GM12878 (cell line): ENCODE measurements at regions not wholly inside any gene's neighbourhood (a gene's known extent, or its start where the extent isn't known, plus 50 kb on each side); places are given as distances from the start of the nearest gene placed in this dataset.
"Not testable (repeated sequence)": the region's sequence is repeated elsewhere in the genome, so short reads cannot be mapped to it uniquely, and the experiment has no call there.

Experiments used
- BHLHE40 ChIP-seq, 2 experiments: fragments of 450-650 bp in 1 of 2; IDR thresholded peaks; 2 replicates each; pipeline ENCODE4 v1.6.1; 2011 to 2017; ENCODE audit warnings: low read depth in 2 of 2, borderline replicate concordance in 1 of 2, improper control_type of control experiment in 1 of 2, low read length in 1 of 2, mild to moderate bottlenecking in 1 of 2
- EZH2 ChIP-seq: IDR thresholded peaks from 2 replicates; pipeline ENCODE4 v1.6.1; 2012; ENCODE audit warnings: low read depth, mild to moderate bottlenecking, control low read depth, inconsistent platforms, low read length, borderline replicate concordance; ENCODE audit not compliant: control insufficient read depth
- JUND ChIP-seq: IDR thresholded peaks from 2 replicates; pipeline ENCODE4 v1.6.1; 2012; ENCODE audit warnings: low read depth, mild to moderate bottlenecking, low read length, improper control_type of control experiment, moderate library complexity
- MAX ChIP-seq: IDR thresholded peaks from 2 replicates; pipeline ENCODE4 v1.6.1; 2012; ENCODE audit warnings: low read depth, low read length, improper control_type of control experiment
- POLR2AphosphoS5 ChIP-seq: IDR thresholded peaks from 2 replicates; pipeline ENCODE4 v1.6.1; 2011; ENCODE audit warnings: mild to moderate bottlenecking, low read length, inconsistent platforms
- SMARCA5 ChIP-seq: fragments of 450-650 bp; IDR thresholded peaks from 2 replicates; pipeline ENCODE4 v1.6.1; 2017; ENCODE audit warnings: mild to moderate bottlenecking
- SP1 ChIP-seq: IDR thresholded peaks from one replicate; pipeline ENCODE4 v1.6.1; 2011; ENCODE audit warnings: low read depth, low read length
- TF ChIP-seq, protein P1 (sequence below): IDR thresholded peaks from 2 replicates; pipeline ENCODE4 v1.6.1; 2011; ENCODE audit warnings: borderline replicate concordance, low read depth, mild to moderate bottlenecking, moderate library complexity, low read length; ENCODE audit not compliant: insufficient read depth, poor library complexity, severe bottlenecking
- TF ChIP-seq, protein P2 (sequence below), 3 experiments: IDR thresholded peaks in 2 of 3; conservative IDR thresholded peaks in 1 of 3; 2 replicates each; pipeline ENCODE4 v1.5.1; 2011; ENCODE audit warnings: low read depth in 3 of 3, low read length in 3 of 3, mild to moderate bottlenecking in 3 of 3, control low read depth in 2 of 3, moderate library complexity in 2 of 3, inconsistent platforms in 1 of 3, mixed read lengths in 1 of 3; ENCODE audit not compliant: control insufficient read depth in 2 of 3, insufficient read depth in 1 of 3; ENCODE audit errors: extremely low read depth in 1 of 3
- TF ChIP-seq, protein P3 (sequence below): IDR thresholded peaks from 2 replicates; pipeline ENCODE4 v1.6.1; 2012; ENCODE audit warnings: low read length, inconsistent platforms

DNA sequence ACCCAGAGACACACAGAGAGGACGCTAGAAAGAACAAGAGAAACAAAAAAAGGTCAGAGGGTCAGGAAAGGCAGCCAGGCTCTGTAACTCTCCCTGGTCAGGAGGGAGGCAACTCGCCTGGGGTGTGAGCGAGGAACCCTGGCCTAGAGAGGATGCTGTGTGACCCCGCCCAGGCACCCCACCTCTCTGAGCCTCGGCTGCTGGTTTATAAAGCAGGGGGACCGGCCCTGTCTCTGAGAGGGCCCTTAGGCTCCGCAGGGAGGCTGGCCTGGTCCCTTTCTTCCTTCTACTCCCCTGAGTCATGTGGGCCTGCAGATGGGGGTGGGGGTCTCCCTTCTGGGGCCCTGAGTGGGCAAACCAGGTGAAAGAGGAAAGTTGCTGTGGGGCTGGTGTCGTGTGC, 81.3 kb upstream of the GOLGA6L4 start:
- not testable (repeated sequence) for TF ChIP-seq BHLHE40 (IDR thresholded peaks at IDR 0.05; ENCODE audit: borderline replicate concordance in 1 of 2, low read depth in 2 of 2, low read length in 1 of 2); SP1; SMARCA5; EZH2; JUND; POLR2AphosphoS5; MAX
- TF ChIP-seq, protein P1, sequence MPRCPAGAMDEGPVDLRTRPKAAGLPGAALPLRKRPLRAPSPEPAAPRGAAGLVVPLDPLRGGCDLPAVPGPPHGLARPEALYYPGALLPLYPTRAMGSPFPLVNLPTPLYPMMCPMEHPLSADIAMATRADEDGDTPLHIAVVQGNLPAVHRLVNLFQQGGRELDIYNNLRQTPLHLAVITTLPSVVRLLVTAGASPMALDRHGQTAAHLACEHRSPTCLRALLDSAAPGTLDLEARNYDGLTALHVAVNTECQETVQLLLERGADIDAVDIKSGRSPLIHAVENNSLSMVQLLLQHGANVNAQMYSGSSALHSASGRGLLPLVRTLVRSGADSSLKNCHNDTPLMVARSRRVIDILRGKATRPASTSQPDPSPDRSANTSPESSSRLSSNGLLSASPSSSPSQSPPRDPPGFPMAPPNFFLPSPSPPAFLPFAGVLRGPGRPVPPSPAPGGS = not testable (repeated sequence)
- TF ChIP-seq, protein P2, sequence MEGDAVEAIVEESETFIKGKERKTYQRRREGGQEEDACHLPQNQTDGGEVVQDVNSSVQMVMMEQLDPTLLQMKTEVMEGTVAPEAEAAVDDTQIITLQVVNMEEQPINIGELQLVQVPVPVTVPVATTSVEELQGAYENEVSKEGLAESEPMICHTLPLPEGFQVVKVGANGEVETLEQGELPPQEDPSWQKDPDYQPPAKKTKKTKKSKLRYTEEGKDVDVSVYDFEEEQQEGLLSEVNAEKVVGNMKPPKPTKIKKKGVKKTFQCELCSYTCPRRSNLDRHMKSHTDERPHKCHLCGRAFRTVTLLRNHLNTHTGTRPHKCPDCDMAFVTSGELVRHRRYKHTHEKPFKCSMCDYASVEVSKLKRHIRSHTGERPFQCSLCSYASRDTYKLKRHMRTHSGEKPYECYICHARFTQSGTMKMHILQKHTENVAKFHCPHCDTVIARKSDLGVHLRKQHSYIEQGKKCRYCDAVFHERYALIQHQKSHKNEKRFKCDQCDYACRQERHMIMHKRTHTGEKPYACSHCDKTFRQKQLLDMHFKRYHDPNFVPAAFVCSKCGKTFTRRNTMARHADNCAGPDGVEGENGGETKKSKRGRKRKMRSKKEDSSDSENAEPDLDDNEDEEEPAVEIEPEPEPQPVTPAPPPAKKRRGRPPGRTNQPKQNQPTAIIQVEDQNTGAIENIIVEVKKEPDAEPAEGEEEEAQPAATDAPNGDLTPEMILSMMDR (IDR thresholded peaks at IDR 0.05 in 2 of 3, conservative IDR thresholded peaks at IDR 0.05 in 1 of 3; ENCODE audit: control insufficient read depth in 2 of 3, extremely low read depth in 1 of 3, insufficient read depth in 1 of 3, low read depth in 3 of 3, low read length in 3 of 3) = not testable (repeated sequence)
- TF ChIP-seq, protein P3, sequence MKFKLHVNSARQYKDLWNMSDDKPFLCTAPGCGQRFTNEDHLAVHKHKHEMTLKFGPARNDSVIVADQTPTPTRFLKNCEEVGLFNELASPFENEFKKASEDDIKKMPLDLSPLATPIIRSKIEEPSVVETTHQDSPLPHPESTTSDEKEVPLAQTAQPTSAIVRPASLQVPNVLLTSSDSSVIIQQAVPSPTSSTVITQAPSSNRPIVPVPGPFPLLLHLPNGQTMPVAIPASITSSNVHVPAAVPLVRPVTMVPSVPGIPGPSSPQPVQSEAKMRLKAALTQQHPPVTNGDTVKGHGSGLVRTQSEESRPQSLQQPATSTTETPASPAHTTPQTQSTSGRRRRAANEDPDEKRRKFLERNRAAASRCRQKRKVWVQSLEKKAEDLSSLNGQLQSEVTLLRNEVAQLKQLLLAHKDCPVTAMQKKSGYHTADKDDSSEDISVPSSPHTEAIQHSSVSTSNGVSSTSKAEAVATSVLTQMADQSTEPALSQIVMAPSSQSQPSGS = not testable (repeated sequence)
